Vagina (tissue), 2 donors: ENCODE measurements at regions not wholly inside any gene's neighbourhood (a gene's known extent, or its start where the extent isn't known, plus 50 kb on each side); places are given as distances from the start of the nearest gene placed in this dataset.

ENCODE experiments used
- CTCF ChIP-seq, 3 experiments: fragments of 450-650 bp in 2 of 3; fragments of 200-600 bp in 1 of 3; sonication (generic) in 1 of 3; IDR thresholded peaks; one replicate each; pipeline ENCODE4 v1.5.1; 2017 to 2019; ENCODE audit warnings: antibody characterized with exemption in 3 of 3, mild to moderate bottlenecking in 2 of 3, moderate library complexity in 2 of 3
- POLR2A ChIP-seq, 2 donors: fragments of 450-650 bp; IDR thresholded peaks; one replicate each; pipeline ENCODE4 v1.6.1; 2017; ENCODE audit warnings: antibody characterized with exemption in 2 of 2, mild to moderate bottlenecking in 2 of 2, moderate library complexity in 2 of 2

GRCh38 chr7:115267503-115267902, 345.6 kb downstream of the MDFIC start:
- TF ChIP-seq CTCF (IDR thresholded peaks at IDR 0.05) (no peak), POLR2A (IDR thresholded peaks at IDR 0.05) (no peak)
